ENCODE measurements at regions not wholly inside any gene's neighbourhood (a gene's known extent, or its start where the extent isn't known, plus 50 kb on each side); places are given as distances from the start of the nearest gene placed in this dataset.

DNA sequence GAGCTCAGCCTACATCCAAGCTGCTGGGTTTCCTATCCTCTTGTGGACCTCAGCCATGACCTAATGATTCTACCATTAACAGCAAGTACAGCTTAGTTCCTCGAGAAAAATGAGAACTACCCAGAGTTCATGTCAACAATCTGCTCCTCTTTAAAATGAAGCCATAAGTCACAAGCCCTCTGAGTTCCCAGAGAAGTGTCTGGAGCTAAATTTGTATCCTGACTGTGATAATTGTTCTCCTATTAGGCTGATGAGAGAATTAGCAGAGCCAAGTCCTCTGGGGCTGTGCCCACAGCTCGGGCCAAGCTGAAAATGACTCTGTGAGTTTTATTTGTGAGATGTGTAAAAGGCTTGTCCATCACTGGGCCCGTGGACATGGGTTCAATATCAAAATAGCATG, 145.1 kb upstream of the SMIM23 start:
- H3K4me3 ChIP-seq (ENCODE audit: low read length) = no peak overlapping the region
- no peaks in the 10 kb centered on the region for H3K27me3 ChIP-seq (ENCODE audit: control insufficient read depth, insufficient read depth, low read length)
- no peaks in the 10 kb centered on the region for H3K4me1 ChIP-seq (ENCODE audit: control insufficient read depth, insufficient read depth, low read length)
- H3K9me3 ChIP-seq (ENCODE audit: control insufficient read depth, insufficient read depth, low read length) = no peaks in the 10 kb centered on the region
- no peaks in the 10 kb centered on the region for H3K9me3 Mint-ChIP-seq
- no peaks in the 10 kb centered on the region for H3K36me3 ChIP-seq (ENCODE audit: control insufficient read depth, insufficient read depth, low read length)
- peaks cover 10 to 32% of the 10 kb centered on the region in 2 donors for H3K27me3 Mint-ChIP-seq (ENCODE audit: low read depth in 2 of 2)
- ATAC-seq (no peak), DNase-seq (no peak)
- H3K27ac Mint-ChIP-seq = no peak overlapping the region
- H3K27ac ChIP-seq (ENCODE audit: low read length) = no peak overlapping the region
- H3K36me3 Mint-ChIP-seq = no peaks in the 10 kb centered on the region
- H3K4me3 Mint-ChIP-seq = no peak overlapping the region
- 50% methylated on average over 3 of the region's 3 CpGs for WGBS (ENCODE audit: insufficient coverage)
- intact Hi-C loops (cut with micrococcal nuclease) = no loop called here
- H3K4me1 Mint-ChIP-seq = no peaks in the 10 kb centered on the region
- TF ChIP-seq, protein P1, sequence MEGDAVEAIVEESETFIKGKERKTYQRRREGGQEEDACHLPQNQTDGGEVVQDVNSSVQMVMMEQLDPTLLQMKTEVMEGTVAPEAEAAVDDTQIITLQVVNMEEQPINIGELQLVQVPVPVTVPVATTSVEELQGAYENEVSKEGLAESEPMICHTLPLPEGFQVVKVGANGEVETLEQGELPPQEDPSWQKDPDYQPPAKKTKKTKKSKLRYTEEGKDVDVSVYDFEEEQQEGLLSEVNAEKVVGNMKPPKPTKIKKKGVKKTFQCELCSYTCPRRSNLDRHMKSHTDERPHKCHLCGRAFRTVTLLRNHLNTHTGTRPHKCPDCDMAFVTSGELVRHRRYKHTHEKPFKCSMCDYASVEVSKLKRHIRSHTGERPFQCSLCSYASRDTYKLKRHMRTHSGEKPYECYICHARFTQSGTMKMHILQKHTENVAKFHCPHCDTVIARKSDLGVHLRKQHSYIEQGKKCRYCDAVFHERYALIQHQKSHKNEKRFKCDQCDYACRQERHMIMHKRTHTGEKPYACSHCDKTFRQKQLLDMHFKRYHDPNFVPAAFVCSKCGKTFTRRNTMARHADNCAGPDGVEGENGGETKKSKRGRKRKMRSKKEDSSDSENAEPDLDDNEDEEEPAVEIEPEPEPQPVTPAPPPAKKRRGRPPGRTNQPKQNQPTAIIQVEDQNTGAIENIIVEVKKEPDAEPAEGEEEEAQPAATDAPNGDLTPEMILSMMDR (IDR thresholded peaks at IDR 0.05) = no peak

DNA sequence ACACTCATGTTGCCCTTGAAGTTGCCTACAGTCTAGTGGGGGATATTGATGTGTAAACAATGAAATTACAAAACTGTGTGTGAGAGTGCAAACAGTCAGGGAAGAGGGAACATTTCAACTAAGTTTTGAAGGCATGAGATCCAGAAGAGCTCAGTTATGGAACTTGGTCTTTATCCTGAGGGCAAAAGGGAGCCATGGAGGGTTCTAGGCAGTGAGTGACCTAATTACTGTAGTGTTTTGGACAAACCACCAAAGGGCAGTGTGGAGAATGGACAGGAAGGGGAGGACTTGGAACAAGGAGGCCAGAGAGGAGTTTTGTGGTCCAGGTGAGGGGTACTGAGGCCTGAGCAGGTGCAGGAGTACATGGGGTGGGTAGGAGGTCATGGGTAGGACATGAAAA, 143.7 kb upstream of the SMIM23 start:
- no peaks in the 10 kb centered on the region for H3K9me3 Mint-ChIP-seq

DNA sequence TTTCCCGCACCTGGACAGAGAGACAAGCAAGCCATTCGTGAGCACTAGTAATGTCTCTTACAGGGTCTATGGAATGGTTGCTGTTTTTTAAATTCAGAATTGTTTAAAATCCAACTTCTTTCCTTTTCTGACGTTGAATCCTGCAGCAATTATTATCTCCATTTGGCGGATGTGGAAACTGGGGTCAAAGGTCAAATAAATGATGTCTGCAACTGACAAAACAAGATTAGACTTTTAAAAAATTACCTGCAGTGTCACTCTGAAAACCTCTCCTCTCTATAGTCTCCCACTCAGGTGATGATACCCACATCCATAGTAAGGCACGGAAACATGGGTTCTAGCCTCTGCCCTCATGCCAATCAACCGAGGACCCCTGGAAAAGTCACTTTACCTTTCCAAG, 142.7 kb upstream of the SMIM23 start:
- H3K9me3 ChIP-seq (ENCODE audit: control insufficient read depth, insufficient read depth, low read length) = no peaks in the 10 kb centered on the region
- Mint-ChIP-seq H3K36me3 (no peaks in the 10 kb centered on the region), H3K4me1 (no peaks in the 10 kb centered on the region), H3K27ac (no peak overlapping the region), H3K9me3 (no peaks in the 10 kb centered on the region), H3K4me3 (no peak overlapping the region), H3K27me3 (ENCODE audit: low read depth in 2 of 2) (peaks cover 9 to 30% of the 10 kb centered on the region in 2 donors)
- TF ChIP-seq, protein P1 (IDR thresholded peaks at IDR 0.05) = no peak
- H3K27me3 ChIP-seq (ENCODE audit: control insufficient read depth, insufficient read depth, low read length) = no peaks in the 10 kb centered on the region
- DNase-seq (no peak), ATAC-seq (no peak)
- no peak overlapping the region for H3K27ac ChIP-seq (ENCODE audit: low read length)
- intact Hi-C loops (cut with micrococcal nuclease) = no loop called here
- no peaks in the 10 kb centered on the region for H3K4me1 ChIP-seq (ENCODE audit: control insufficient read depth, insufficient read depth, low read length)
- WGBS (ENCODE audit: insufficient coverage) = 95% methylated on average over 6 of the region's 6 CpGs
- no peaks in the 10 kb centered on the region for H3K36me3 ChIP-seq (ENCODE audit: control insufficient read depth, insufficient read depth, low read length)
- H3K4me3 ChIP-seq (ENCODE audit: low read length) = no peak overlapping the region

More for the DNA sequence above, 143.7 kb upstream of the SMIM23 start:
- Mint-ChIP-seq H3K36me3 (no peaks in the 10 kb centered on the region), H3K27ac (no peak overlapping the region), H3K27me3 (ENCODE audit: low read depth in 2 of 2) (peaks cover 5 to 26% of the 10 kb centered on the region in 2 donors), H3K4me3 (no peak overlapping the region), H3K4me1 (no peaks in the 10 kb centered on the region)
- H3K4me1 ChIP-seq (ENCODE audit: control insufficient read depth, insufficient read depth, low read length) = no peaks in the 10 kb centered on the region
- ATAC-seq = no peak
- no peaks in the 10 kb centered on the region for H3K27me3 ChIP-seq (ENCODE audit: control insufficient read depth, insufficient read depth, low read length)
- intact Hi-C loops (cut with micrococcal nuclease) = no loop called here
- no peaks in the 10 kb centered on the region for H3K9me3 ChIP-seq (ENCODE audit: control insufficient read depth, insufficient read depth, low read length)
- DNase-seq = no peak
- no peak overlapping the region for H3K27ac ChIP-seq (ENCODE audit: low read length)
- TF ChIP-seq, protein P1 (IDR thresholded peaks at IDR 0.05) = no peak
- no peak overlapping the region for H3K4me3 ChIP-seq (ENCODE audit: low read length)
- H3K36me3 ChIP-seq (ENCODE audit: control insufficient read depth, insufficient read depth, low read length) = no peaks in the 10 kb centered on the region

DNA sequence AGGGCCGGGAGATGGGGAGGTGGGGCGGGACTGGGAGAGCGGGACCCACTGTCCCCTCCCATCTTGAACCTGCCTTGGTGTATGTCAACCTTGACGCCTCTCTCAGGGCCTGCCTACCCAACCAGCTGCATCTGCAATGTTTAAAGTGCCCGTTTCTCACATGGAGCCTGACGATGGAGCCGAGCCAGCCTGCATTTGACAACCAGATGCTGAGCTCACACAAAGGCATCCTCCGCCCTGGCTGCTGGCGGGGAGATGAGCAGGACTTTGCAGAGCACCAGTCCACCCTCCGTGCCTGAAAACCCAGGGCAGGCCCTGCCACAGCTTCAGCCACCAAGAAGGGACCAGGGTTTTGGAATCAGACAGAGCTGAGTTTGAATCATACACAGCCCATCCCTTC, 141.1 kb upstream of the SMIM23 start:
- H3K4me3 ChIP-seq (ENCODE audit: low read length) = no peak overlapping the region
- H3K9me3 Mint-ChIP-seq = no peaks in the 10 kb centered on the region
- no peaks in the 10 kb centered on the region for H3K36me3 ChIP-seq (ENCODE audit: control insufficient read depth, insufficient read depth, low read length)
- 93% methylated on average over 10 of the region's 10 CpGs for WGBS (ENCODE audit: insufficient coverage)
- ATAC-seq = no peak
- H3K27me3 ChIP-seq (ENCODE audit: control insufficient read depth, insufficient read depth, low read length) = no peaks in the 10 kb centered on the region
- no peaks in the 10 kb centered on the region for H3K9me3 ChIP-seq (ENCODE audit: control insufficient read depth, insufficient read depth, low read length)
- TF ChIP-seq, protein P1 (IDR thresholded peaks at IDR 0.05) = no peak
- H3K4me1 ChIP-seq (ENCODE audit: control insufficient read depth, insufficient read depth, low read length) = no peaks in the 10 kb centered on the region
- H3K27ac ChIP-seq (ENCODE audit: low read length) = no peak overlapping the region
- no peaks in the 10 kb centered on the region for H3K4me1 Mint-ChIP-seq
- DNase-seq = no peak
- no peaks in the 10 kb centered on the region for H3K36me3 Mint-ChIP-seq
- intact Hi-C loops (cut with micrococcal nuclease) = no loop called here
- no peak overlapping the region for H3K27ac Mint-ChIP-seq
- H3K4me3 Mint-ChIP-seq = no peak overlapping the region
- peaks cover 4 to 17% of the 10 kb centered on the region in 2 donors for H3K27me3 Mint-ChIP-seq (ENCODE audit: low read depth in 2 of 2)
